ENCODE measurements at regions not wholly inside any gene's neighbourhood (a gene's known extent, or its start where the extent isn't known, plus 50 kb on each side); places are given as distances from the start of the nearest gene placed in this dataset.

- POLR2A ChIA-PET (ENCODE audit: unreplicated experiment), result no interaction called here
- DNase-seq (no peak), ATAC-seq (ENCODE audit: low read depth) (no peak)
- Histone ChIP-seq H3K36me3 (ENCODE audit: control insufficient read depth, insufficient read depth, low read length) (no peaks in the 10 kb centered on the region), H4K5ac (ENCODE audit: low read depth, low read length) (no peak overlapping the region), H3K4me1 (ENCODE audit: control insufficient read depth, insufficient read depth, low read length) (no peaks in the 10 kb centered on the region), H3K18ac (ENCODE audit: low read depth, low read length) (no peak overlapping the region), H2BK120ac (ENCODE audit: low read depth, low read length) (no peak overlapping the region), H3K9me1 (ENCODE audit: insufficient read depth, low read length) (no peaks in the 10 kb centered on the region), H3K4me3 (ENCODE audit: insufficient read depth, low read depth, low read length) (no peak overlapping the region), H3K79me1 (ENCODE audit: low read depth in 1 of 2, low read length in 2 of 2) (no peaks in the 10 kb centered on the region), H3K4ac (ENCODE audit: low read depth, low read length) (no peak overlapping the region), H3K56ac (ENCODE audit: extremely low read depth, insufficient read depth, low read length) (no peak overlapping the region), H2AFZ (replicated peaks; ENCODE audit: low read length, poor library complexity) (no peak overlapping the region), H3K9me3 (ENCODE audit: control insufficient read depth, insufficient read depth, low read length) (peaks cover 25% of the 10 kb centered on the region), H3K27me3 (ENCODE audit: control insufficient read depth, insufficient read depth, low read length) (no peaks in the 10 kb centered on the region), H3K4me2 (ENCODE audit: low read depth, low read length) (no peak overlapping the region), H2AK5ac (ENCODE audit: low read depth, low read length) (no peak overlapping the region), H3K14ac (replicated peaks; ENCODE audit: low read depth, low read length) (no peak overlapping the region), H2BK15ac (ENCODE audit: low read depth, low read length) (no peak overlapping the region), H4K91ac (ENCODE audit: insufficient read depth, low read depth, low read length) (no peak overlapping the region), H2AK9ac (replicated peaks; ENCODE audit: low read depth, low read length, poor library complexity) (no peak overlapping the region), H3K9ac (ENCODE audit: low read depth, low read length) (no peak overlapping the region), H2BK5ac (ENCODE audit: low read depth, low read length, poor library complexity, severe bottlenecking) (no peak overlapping the region), H4K8ac (ENCODE audit: low read depth in 2 of 2, low read length in 2 of 2) (no peak overlapping the region), H3K23ac (ENCODE audit: low read depth, low read length) (no peak overlapping the region), H4K20me1 (ENCODE audit: insufficient read depth, low read length) (no peaks in the 10 kb centered on the region), H3K27ac (ENCODE audit: insufficient read depth, low read length) (no peak overlapping the region), H2BK20ac (ENCODE audit: low read depth, low read length) (no peak overlapping the region)
- no TSS peak for BruUV-seq (replicated peaks)
- dilution Hi-C loops (cut with HindIII; ENCODE audit: low sequenced_read_pairs, unreplicated experiment), result no loop called here
- intact Hi-C loops (cut with micrococcal nuclease), result no loop called here
- CTCF ChIA-PET, result no interaction called here
- WGBS, 2 experiments (ENCODE audit: extremely low coverage in 2 of 2, insufficient read length in 1 of 2), result no CpG with 5 or more reads among the region's 1 CpG
- in situ Hi-C loops (cut with MboI; ENCODE audit: low sequenced_read_pairs), result no loop called here
- TF ChIP-seq NFE2L2 (IDR thresholded peaks at IDR 0.05; ENCODE audit: low read depth, low read length) (no peak), CHD1 (IDR thresholded peaks at IDR 0.05; ENCODE audit: low read depth, low read length) (no peak), MAFK (IDR thresholded peaks at IDR 0.05; ENCODE audit: low read depth, low read length) (no peak), ELK1 (IDR thresholded peaks at IDR 0.05; ENCODE audit: borderline replicate concordance, low read depth, low read length) (no peak), RAD21 (IDR thresholded peaks at IDR 0.05; ENCODE audit: low read length) (no peak), BHLHE40 (IDR thresholded peaks at IDR 0.05; ENCODE audit: low read depth, low read length) (no peak), SMC3 (IDR thresholded peaks at IDR 0.05; ENCODE audit: low read depth, low read length) (no peak), MAZ (IDR thresholded peaks at IDR 0.05; ENCODE audit: borderline replicate concordance, low read depth, low read length) (no peak), FOS (IDR thresholded peaks at IDR 0.05; ENCODE audit: low read depth, low read length) (no peak), POLR2A (IDR thresholded peaks at IDR 0.05; ENCODE audit: low read depth, low read length) (no peak), MXI1 (IDR thresholded peaks at IDR 0.05; ENCODE audit: borderline replicate concordance, low read depth, low read length) (no peak), RFX5 (IDR thresholded peaks at IDR 0.05; ENCODE audit: low read depth, low read length) (no peak), RCOR1 (IDR thresholded peaks at IDR 0.05; ENCODE audit: insufficient replicate concordance, low read length) (no peak), CEBPB (IDR thresholded peaks at IDR 0.05; ENCODE audit: low read depth, low read length) (no peak)
- TF ChIP-seq, protein P1, sequence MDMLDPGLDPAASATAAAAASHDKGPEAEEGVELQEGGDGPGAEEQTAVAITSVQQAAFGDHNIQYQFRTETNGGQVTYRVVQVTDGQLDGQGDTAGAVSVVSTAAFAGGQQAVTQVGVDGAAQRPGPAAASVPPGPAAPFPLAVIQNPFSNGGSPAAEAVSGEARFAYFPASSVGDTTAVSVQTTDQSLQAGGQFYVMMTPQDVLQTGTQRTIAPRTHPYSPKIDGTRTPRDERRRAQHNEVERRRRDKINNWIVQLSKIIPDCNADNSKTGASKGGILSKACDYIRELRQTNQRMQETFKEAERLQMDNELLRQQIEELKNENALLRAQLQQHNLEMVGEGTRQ (IDR thresholded peaks at IDR 0.05; ENCODE audit: low read depth, low read length), result no peak
- TF ChIP-seq, protein P2, sequence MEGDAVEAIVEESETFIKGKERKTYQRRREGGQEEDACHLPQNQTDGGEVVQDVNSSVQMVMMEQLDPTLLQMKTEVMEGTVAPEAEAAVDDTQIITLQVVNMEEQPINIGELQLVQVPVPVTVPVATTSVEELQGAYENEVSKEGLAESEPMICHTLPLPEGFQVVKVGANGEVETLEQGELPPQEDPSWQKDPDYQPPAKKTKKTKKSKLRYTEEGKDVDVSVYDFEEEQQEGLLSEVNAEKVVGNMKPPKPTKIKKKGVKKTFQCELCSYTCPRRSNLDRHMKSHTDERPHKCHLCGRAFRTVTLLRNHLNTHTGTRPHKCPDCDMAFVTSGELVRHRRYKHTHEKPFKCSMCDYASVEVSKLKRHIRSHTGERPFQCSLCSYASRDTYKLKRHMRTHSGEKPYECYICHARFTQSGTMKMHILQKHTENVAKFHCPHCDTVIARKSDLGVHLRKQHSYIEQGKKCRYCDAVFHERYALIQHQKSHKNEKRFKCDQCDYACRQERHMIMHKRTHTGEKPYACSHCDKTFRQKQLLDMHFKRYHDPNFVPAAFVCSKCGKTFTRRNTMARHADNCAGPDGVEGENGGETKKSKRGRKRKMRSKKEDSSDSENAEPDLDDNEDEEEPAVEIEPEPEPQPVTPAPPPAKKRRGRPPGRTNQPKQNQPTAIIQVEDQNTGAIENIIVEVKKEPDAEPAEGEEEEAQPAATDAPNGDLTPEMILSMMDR (conservative IDR thresholded peaks at IDR 0.05; ENCODE audit: low read depth, low read length), result no peak
Observed at GRCh38 chr7:152969335-152969734, 209.8 kb downstream of the ACTR3B start.
